ENCODE measurements at regions not wholly inside any gene's neighbourhood (a gene's known extent, or its start where the extent isn't known, plus 50 kb on each side); places are given as distances from the start of the nearest gene placed in this dataset.

GRCh38 chr15:98213346-98213979, 253.0 kb downstream of the ARRDC4 start:
- no peak overlapping the region for H3K4me3 Mint-ChIP-seq
- H3K27me3 Mint-ChIP-seq (ENCODE audit: low read depth), result no peaks in the 10 kb centered on the region
- DNase-seq (ENCODE audit: low spot score), result no peak
- H3K36me3 Mint-ChIP-seq (ENCODE audit: low read depth), result no peaks in the 10 kb centered on the region
- H3K9me3 Mint-ChIP-seq, result no peaks in the 10 kb centered on the region
- H3K4me1 Mint-ChIP-seq (ENCODE audit: low read depth), result no peaks in the 10 kb centered on the region
- H3K27ac Mint-ChIP-seq, result no peak overlapping the region

GRCh38 chr15:98216166-98216565, 255.7 kb downstream of the ARRDC4 start:
- Mint-ChIP-seq H3K36me3 (ENCODE audit: low read depth) (no peaks in the 10 kb centered on the region), H3K9me3 (no peaks in the 10 kb centered on the region), H3K27ac (no peak overlapping the region), H3K27me3 (ENCODE audit: low read depth) (no peaks in the 10 kb centered on the region), H3K4me1 (ENCODE audit: low read depth) (no peaks in the 10 kb centered on the region), H3K4me3 (no peak overlapping the region)
- no peak for DNase-seq (ENCODE audit: low spot score)

GRCh38 chr15:98217356-98217755, 256.9 kb downstream of the ARRDC4 start:
- no peaks in the 10 kb centered on the region for H3K36me3 Mint-ChIP-seq (ENCODE audit: low read depth)
- DNase-seq (ENCODE audit: low spot score), result no peak
- H3K9me3 Mint-ChIP-seq, result no peaks in the 10 kb centered on the region
- no peaks in the 10 kb centered on the region for H3K27me3 Mint-ChIP-seq (ENCODE audit: low read depth)
- H3K4me1 Mint-ChIP-seq (ENCODE audit: low read depth), result no peaks in the 10 kb centered on the region
- H3K4me3 Mint-ChIP-seq, result no peak overlapping the region
- no peak overlapping the region for H3K27ac Mint-ChIP-seq

GRCh38 chr15:98221144-98221543, 260.6 kb downstream of the ARRDC4 start:
- Mint-ChIP-seq H3K4me1 (ENCODE audit: low read depth) (no peaks in the 10 kb centered on the region), H3K27ac (no peak overlapping the region), H3K27me3 (ENCODE audit: low read depth) (no peaks in the 10 kb centered on the region), H3K4me3 (no peak overlapping the region), H3K36me3 (ENCODE audit: low read depth) (no peaks in the 10 kb centered on the region), H3K9me3 (no peaks in the 10 kb centered on the region)
- DNase-seq (ENCODE audit: low spot score), result no peak

GRCh38 chr15:98221577-98221976, 261.1 kb downstream of the ARRDC4 start:
- no peaks in the 10 kb centered on the region for H3K9me3 Mint-ChIP-seq
- no peaks in the 10 kb centered on the region for H3K36me3 Mint-ChIP-seq (ENCODE audit: low read depth)
- no peak overlapping the region for H3K27ac Mint-ChIP-seq
- H3K27me3 Mint-ChIP-seq (ENCODE audit: low read depth), result no peaks in the 10 kb centered on the region
- H3K4me3 Mint-ChIP-seq, result no peak overlapping the region
- no peaks in the 10 kb centered on the region for H3K4me1 Mint-ChIP-seq (ENCODE audit: low read depth)
- DNase-seq (ENCODE audit: low spot score), result no peak

GRCh38 chr15:98226149-98226548, 265.6 kb downstream of the ARRDC4 start:
- H3K36me3 Mint-ChIP-seq (ENCODE audit: low read depth), result no peaks in the 10 kb centered on the region
- DNase-seq (ENCODE audit: low spot score), result no peak
- H3K4me3 Mint-ChIP-seq, result no peak overlapping the region
- H3K9me3 Mint-ChIP-seq, result no peaks in the 10 kb centered on the region
- H3K27me3 Mint-ChIP-seq (ENCODE audit: low read depth), result no peaks in the 10 kb centered on the region
- H3K27ac Mint-ChIP-seq, result no peak overlapping the region
- H3K4me1 Mint-ChIP-seq (ENCODE audit: low read depth), result no peaks in the 10 kb centered on the region

- DNase-seq (ENCODE audit: low spot score), result no peak
- no peaks in the 10 kb centered on the region for H3K27me3 Mint-ChIP-seq (ENCODE audit: low read depth)
Measured at GRCh38 chr15:98226578-98226977, 266.1 kb downstream of the ARRDC4 start.

GRCh38 chr15:98228846-98229245, 268.3 kb downstream of the ARRDC4 start:
- Mint-ChIP-seq H3K4me3 (no peak overlapping the region), H3K4me1 (ENCODE audit: low read depth) (no peaks in the 10 kb centered on the region), H3K27me3 (ENCODE audit: low read depth) (no peaks in the 10 kb centered on the region), H3K36me3 (ENCODE audit: low read depth) (no peaks in the 10 kb centered on the region), H3K9me3 (no peaks in the 10 kb centered on the region), H3K27ac (no peak overlapping the region)
- DNase-seq (ENCODE audit: low spot score), result no peak

More at GRCh38 chr15:98226578-98226977, 266.1 kb downstream of the ARRDC4 start:
- no peaks in the 10 kb centered on the region for H3K4me1 Mint-ChIP-seq (ENCODE audit: low read depth)
- no peak overlapping the region for H3K4me3 Mint-ChIP-seq
- H3K36me3 Mint-ChIP-seq (ENCODE audit: low read depth), result no peaks in the 10 kb centered on the region
- H3K9me3 Mint-ChIP-seq, result no peaks in the 10 kb centered on the region
- no peak overlapping the region for H3K27ac Mint-ChIP-seq

GRCh38 chr15:98230975-98231374, 270.5 kb downstream of the ARRDC4 start:
- Mint-ChIP-seq H3K9me3 (no peaks in the 10 kb centered on the region), H3K27ac (no peak overlapping the region), H3K36me3 (ENCODE audit: low read depth) (no peaks in the 10 kb centered on the region), H3K4me3 (no peak overlapping the region), H3K4me1 (ENCODE audit: low read depth) (no peaks in the 10 kb centered on the region), H3K27me3 (ENCODE audit: low read depth) (no peaks in the 10 kb centered on the region)
- no peak for DNase-seq (ENCODE audit: low spot score)

GRCh38 chr15:98231696-98232440, 271.4 kb downstream of the ARRDC4 start:
- H3K4me3 Mint-ChIP-seq, result no peak overlapping the region
- H3K27ac Mint-ChIP-seq, result no peak overlapping the region
- no peaks in the 10 kb centered on the region for H3K27me3 Mint-ChIP-seq (ENCODE audit: low read depth)
- no peaks in the 10 kb centered on the region for H3K9me3 Mint-ChIP-seq
- no peak for DNase-seq (ENCODE audit: low spot score)
- no peaks in the 10 kb centered on the region for H3K36me3 Mint-ChIP-seq (ENCODE audit: low read depth)
- H3K4me1 Mint-ChIP-seq (ENCODE audit: low read depth), result no peaks in the 10 kb centered on the region

GRCh38 chr15:98232761-98233160, 272.3 kb downstream of the ARRDC4 start:
- no peak for DNase-seq (ENCODE audit: low spot score)
- H3K27ac Mint-ChIP-seq, result no peak overlapping the region
- no peaks in the 10 kb centered on the region for H3K4me1 Mint-ChIP-seq (ENCODE audit: low read depth)
- H3K4me3 Mint-ChIP-seq, result no peak overlapping the region
- no peaks in the 10 kb centered on the region for H3K9me3 Mint-ChIP-seq
- H3K27me3 Mint-ChIP-seq (ENCODE audit: low read depth), result peaks cover 2% of the 10 kb centered on the region
- no peaks in the 10 kb centered on the region for H3K36me3 Mint-ChIP-seq (ENCODE audit: low read depth)

GRCh38 chr15:98233873-98234272, 273.4 kb downstream of the ARRDC4 start:
- H3K4me3 Mint-ChIP-seq, result no peak overlapping the region
- no peak overlapping the region for H3K27ac Mint-ChIP-seq
- peaks cover 2% of the 10 kb centered on the region for H3K27me3 Mint-ChIP-seq (ENCODE audit: low read depth)
- no peak for DNase-seq (ENCODE audit: low spot score)
- no peaks in the 10 kb centered on the region for H3K4me1 Mint-ChIP-seq (ENCODE audit: low read depth)
- no peaks in the 10 kb centered on the region for H3K9me3 Mint-ChIP-seq
- no peaks in the 10 kb centered on the region for H3K36me3 Mint-ChIP-seq (ENCODE audit: low read depth)

- no peak for DNase-seq (ENCODE audit: low spot score)
- Mint-ChIP-seq H3K4me1 (ENCODE audit: low read depth) (no peaks in the 10 kb centered on the region), H3K9me3 (no peaks in the 10 kb centered on the region), H3K27ac (no peak overlapping the region), H3K27me3 (ENCODE audit: low read depth) (peaks cover 2% of the 10 kb centered on the region), H3K36me3 (ENCODE audit: low read depth) (no peaks in the 10 kb centered on the region), H3K4me3 (no peak overlapping the region)
Measured at GRCh38 chr15:98240303-98240702, 279.8 kb downstream of the ARRDC4 start.

GRCh38 chr15:98241032-98241554, 280.6 kb downstream of the ARRDC4 start:
- no peaks in the 10 kb centered on the region for H3K36me3 Mint-ChIP-seq (ENCODE audit: low read depth)
- no peak overlapping the region for H3K27ac Mint-ChIP-seq
- H3K4me3 Mint-ChIP-seq, result no peak overlapping the region
- no peak for DNase-seq (ENCODE audit: low spot score)
- H3K9me3 Mint-ChIP-seq, result no peaks in the 10 kb centered on the region
- H3K4me1 Mint-ChIP-seq (ENCODE audit: low read depth), result no peaks in the 10 kb centered on the region
- peaks cover 2% of the 10 kb centered on the region for H3K27me3 Mint-ChIP-seq (ENCODE audit: low read depth)

Data from T-helper 2 cell treated with Interferon-gamma antibody and Interleukin-4, amounts not matched to agents 5 μg/mL and 100 μg/mL, for 36 hours (primary cell).